D721Med (cell line): ENCODE measurements at regions not wholly inside any gene's neighbourhood (a gene's known extent, or its start where the extent isn't known, plus 50 kb on each side); places are given as distances from the start of the nearest gene placed in this dataset.
"Not testable (repeated sequence)": the region's sequence is repeated elsewhere in the genome, so short reads cannot be mapped to it uniquely, and the experiment has no call there.

Source experiments
- DNase-seq: peaks from one replicate; pipeline ENCODE4 v3.0.0; 2011; ENCODE audit warnings: low spot score; ENCODE audit not compliant: insufficient read length
- FAIRE-seq: peaks from 2 replicates; lab custom pipeline; 2011; peaks lifted over from hg19 to GRCh38; lab: Jason Lieb, UNC
- CTCF ChIP-seq: IDR thresholded peaks from 2 replicates; pipeline ENCODE4 v1.5.1; 2012; ENCODE audit warnings: mild to moderate bottlenecking, control low read depth; ENCODE audit not compliant: insufficient read depth; ENCODE audit errors: missing control alignments

- FAIRE-seq (no peak), DNase-seq (no peak)
- TF ChIP-seq CTCF: peak; percentile 67
Measured at GRCh38 chr2:163132850-163133249, 294.3 kb upstream of the KCNH7 start.

- FAIRE-seq, DNase-seq: not testable (repeated sequence)
Measured at GRCh38 chr2:163132207-163132606, 293.6 kb upstream of the KCNH7 start.

DNA sequence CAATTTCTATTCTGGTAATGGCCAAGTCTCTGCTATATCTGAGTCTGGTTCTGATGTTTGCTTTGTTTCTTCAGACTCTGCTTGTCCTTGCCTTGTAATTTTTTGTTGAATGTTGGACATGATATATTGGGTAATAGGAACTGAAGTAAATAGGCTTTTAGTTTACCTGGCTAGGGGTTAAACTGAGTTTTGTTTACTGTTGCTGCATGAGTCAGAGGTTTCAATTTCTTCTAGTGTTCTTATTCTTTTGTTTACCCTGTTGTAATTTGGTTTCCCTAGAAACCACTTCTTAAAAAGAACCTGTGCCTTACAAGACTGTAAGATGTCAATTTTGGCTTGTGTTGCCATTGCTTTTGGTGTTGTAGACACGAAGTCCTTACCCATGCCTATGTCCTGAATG lies 285.0 kb upstream of the KCNH7 start:
- no peak for FAIRE-seq

GRCh38 chr2:163122257-163122656 lies 283.7 kb upstream of the KCNH7 start:
- FAIRE-seq (no peak), DNase-seq (no peak)
- TF ChIP-seq CTCF: no peak

More for the DNA sequence above, 285.0 kb upstream of the KCNH7 start:
- DNase-seq: no peak
- TF ChIP-seq CTCF: no peak

DNA sequence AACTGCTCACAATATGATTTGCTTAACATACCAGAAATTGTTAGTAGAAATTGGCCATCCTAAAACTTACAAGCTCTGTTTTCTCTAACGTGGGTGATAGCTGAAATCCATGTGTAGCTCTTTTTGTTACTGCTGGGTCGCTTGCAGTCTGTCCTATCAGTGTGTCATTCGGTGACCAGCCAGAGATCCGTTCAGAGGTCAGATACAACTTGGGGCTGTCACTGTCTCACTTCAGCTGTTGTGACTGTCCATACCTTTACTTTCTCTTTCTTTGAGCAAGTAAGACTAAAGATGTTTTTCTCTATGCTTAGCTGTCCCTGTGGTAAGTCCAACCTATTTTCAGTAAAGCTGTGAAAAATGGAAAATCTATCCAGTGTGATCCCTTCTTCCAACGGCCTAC lies 282.9 kb upstream of the KCNH7 start:
- TF ChIP-seq CTCF: no peak
- FAIRE-seq (no peak), DNase-seq (no peak)

DNA sequence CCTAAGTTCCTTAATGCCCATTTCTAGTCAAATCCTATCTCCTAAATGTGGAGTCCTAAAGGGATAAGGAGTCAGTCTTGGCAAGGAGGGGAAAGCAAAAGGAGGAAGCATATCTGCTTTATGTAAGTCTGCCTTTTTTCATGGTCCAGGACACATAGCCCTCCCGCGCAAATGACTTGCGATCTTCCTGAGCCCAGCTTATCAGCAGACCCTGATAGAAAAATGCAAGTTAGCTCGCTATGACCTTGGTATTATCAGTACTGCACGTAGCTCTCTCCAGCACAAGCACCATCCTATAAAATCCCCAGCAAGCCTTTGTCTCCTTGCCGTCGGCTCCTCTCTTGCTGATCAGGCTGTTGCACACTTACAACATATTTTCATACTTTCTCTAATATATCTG lies 281.4 kb upstream of the KCNH7 start:
- no peak for FAIRE-seq
- TF ChIP-seq CTCF: no peak
- no peak for DNase-seq

GRCh38 chr2:163086940-163087339 lies 248.4 kb upstream of the KCNH7 start:
- DNase-seq (no peak), FAIRE-seq (no peak)
- TF ChIP-seq CTCF: no peak

GRCh38 chr2:163085366-163086024 lies 246.9 kb upstream of the KCNH7 start:
- FAIRE-seq, DNase-seq: not testable (repeated sequence)
